ENCODE measurements at regions not wholly inside any gene's neighbourhood (a gene's known extent, or its start where the extent isn't known, plus 50 kb on each side); places are given as distances from the start of the nearest gene placed in this dataset.

GRCh38 chr7:86437951-86438450 is 205.7 kb upstream of the GRM3 start:
- TF ChIP-seq POLR2A (IDR thresholded peaks at IDR 0.05): no peak
- no peak for TF ChIP-seq CTCF (IDR thresholded peaks at IDR 0.05)

Data from heart left ventricle (tissue), 13 donors.